GM12878 (cell line): ENCODE measurements at regions not wholly inside any gene's neighbourhood (a gene's known extent, or its start where the extent isn't known, plus 50 kb on each side); places are given as distances from the start of the nearest gene placed in this dataset.

Experiments
- ATAC-seq: fragments of 200-7000 bp; cut with Tn5 transposase; 3 replicates; pipeline ENCODE4 v1.9.1; 2020; ENCODE audit warnings: mild to moderate bottlenecking, moderate library complexity
- BruUV-seq: library from RNA; stranded (reverse); fragments of 400-500 nt; replicated peaks from 2 replicates; lab custom pipeline; 2021; lab: Mats Ljungman, UMichigan
- CTCF ChIA-PET: fragments of 300-600 bp; sonication (Branson Sonifier 250); formaldehyde crosslinking; extraction: SDS; loops from one replicate; lab custom pipeline; 2021; ENCODE audit warnings: inconsistent platforms; lab: Yijun Ruan, JAX
- POLR2A ChIA-PET: fragments of 350-600 bp; formaldehyde crosslinking; extraction: SDS; loops from one replicate; lab custom pipeline; 2021; ENCODE audit warnings: inconsistent platforms; lab: Charles Lee
- RAD21 ChIA-PET: fragments of 300-600 bp; sonication (Branson Sonifier 250); formaldehyde crosslinking; loops from one replicate; lab custom pipeline; 2023; ENCODE audit warnings: antibody characterized with exemption; ENCODE audit not compliant: unreplicated experiment; lab: Charles Lee
- SMC1A ChIA-PET: fragments of 300-600 bp; sonication (Branson Sonifier 250); formaldehyde crosslinking; loops from one replicate; lab custom pipeline; 2023; ENCODE audit not compliant: unreplicated experiment, uncharacterized antibody; lab: Charles Lee
- DNase-seq: peaks from one replicate; pipeline ENCODE4 v3.0.0-alpha.2; 2011; ENCODE audit warnings: low read depth, low spot score
- FAIRE-seq: peaks from 3 replicates; lab custom pipeline; 2011; peaks lifted over from hg19 to GRCh38; lab: Jason Lieb, UNC
- H2AFZ ChIP-seq: 2 replicates; pipeline ENCODE4 v1.6.0; 2011; ENCODE audit warnings: low read depth, low read length, control low read depth; ENCODE audit not compliant: control insufficient read depth
- H3K27ac ChIP-seq: 2 replicates; pipeline ENCODE4 v1.5.1; 2011; ENCODE audit warnings: control low read depth; ENCODE audit not compliant: control insufficient read depth, insufficient read depth
- H3K27me3 ChIP-seq, 2 experiments: replicated peaks in 1 of 2; 2 replicates each; pipeline versions ENCODE4 v1.6.0 to v1.6.1; 2011; ENCODE audit warnings: low read length in 1 of 2; ENCODE audit not compliant: control insufficient read depth in 2 of 2, insufficient read depth in 2 of 2
- H3K36me3 ChIP-seq, 2 experiments: 2 replicates each; pipeline ENCODE4 v1.5.1; 2011; ENCODE audit warnings: low read length in 1 of 2; ENCODE audit not compliant: control insufficient read depth in 2 of 2, insufficient read depth in 2 of 2
- H3K4me1 ChIP-seq: 2 replicates; pipeline ENCODE4 v1.6.1; 2011; ENCODE audit warnings: mild to moderate bottlenecking, low read length, moderate library complexity, mixed read lengths; ENCODE audit not compliant: control insufficient read depth, insufficient read depth
- H3K4me2 ChIP-seq: 2 replicates; pipeline ENCODE4 v1.6.0; 2011; ENCODE audit warnings: control low read depth; ENCODE audit not compliant: control insufficient read depth, insufficient read depth
- H3K4me3 ChIP-seq: fragments of 200-600 bp; sonication (generic); 2 replicates; pipeline ENCODE4 v1.5.1; 2016
- H3K79me2 ChIP-seq: 2 replicates; pipeline ENCODE4 v1.6.0; 2011; ENCODE audit warnings: low read length; ENCODE audit not compliant: control insufficient read depth, insufficient read depth
- H3K9ac ChIP-seq: 2 replicates; pipeline ENCODE4 v1.8.0; 2011; ENCODE audit warnings: low read length, control low read depth, mixed read lengths; ENCODE audit not compliant: control insufficient read depth, insufficient read depth
- H3K9me3 ChIP-seq: replicated peaks from 3 replicates; pipeline ENCODE4 v1.5.1; 2011; ENCODE audit warnings: mild to moderate bottlenecking, low read length; ENCODE audit not compliant: control insufficient read depth, insufficient read depth
- H4K20me1 ChIP-seq: 2 replicates; pipeline ENCODE4 v1.6.0; 2011; ENCODE audit not compliant: control insufficient read depth, insufficient read depth
- CHD1 ChIP-seq: IDR thresholded peaks from 2 replicates; pipeline ENCODE4 v1.6.1; 2012; ENCODE audit warnings: low read depth, low read length, improper control_type of control experiment
- EP300 ChIP-seq, 2 experiments: fragments of 150-350 bp in 1 of 2; IDR thresholded peaks; 2 replicates each; pipeline ENCODE4 v1.6.1; 2011 to 2012; ENCODE audit warnings: low read depth in 2 of 2, low read length in 2 of 2, borderline replicate concordance in 1 of 2, improper control_type of control experiment in 1 of 2, inconsistent platforms in 1 of 2; ENCODE audit not compliant: control insufficient read depth in 1 of 2
- IKZF2 ChIP-seq, 2 experiments: fragments of 450-650 bp; IDR thresholded peaks; 2 replicates each; pipeline ENCODE4 v1.6.1; 2017; ENCODE audit warnings: mild to moderate bottlenecking in 2 of 2, moderate library complexity in 2 of 2
- NFIC ChIP-seq: IDR thresholded peaks from 2 replicates; pipeline ENCODE4 v1.6.1; 2012; ENCODE audit warnings: low read depth, mild to moderate bottlenecking, inconsistent platforms, low read length, moderate library complexity
- NFXL1 ChIP-seq: fragments of 450-650 bp; IDR thresholded peaks from 2 replicates; pipeline ENCODE4 v1.6.1; 2017; ENCODE audit warnings: antibody characterized with exemption, mild to moderate bottlenecking, borderline replicate concordance
- NRF1 ChIP-seq: conservative IDR thresholded peaks from 2 replicates; pipeline ENCODE4 v1.6.1; 2011; ENCODE audit warnings: mild to moderate bottlenecking, low read depth, low read length, improper control_type of control experiment
- RAD21 ChIP-seq: IDR thresholded peaks from 2 replicates; pipeline ENCODE4 v1.6.1; 2011; ENCODE audit warnings: mild to moderate bottlenecking, low read depth, low read length, moderate library complexity; ENCODE audit not compliant: insufficient read depth
- TCF3 ChIP-seq: IDR thresholded peaks from 2 replicates; pipeline ENCODE4 v1.6.1; 2012; ENCODE audit warnings: low read depth, mild to moderate bottlenecking, low read length, borderline replicate concordance; ENCODE audit not compliant: insufficient read depth
- WRNIP1 ChIP-seq: IDR thresholded peaks from 2 replicates; pipeline ENCODE4 v1.6.1; 2011; ENCODE audit warnings: low read depth, low read length, improper control_type of control experiment, borderline replicate concordance
- YY1 ChIP-seq: IDR thresholded peaks from 2 replicates; pipeline ENCODE4 v1.6.1; 2011; ENCODE audit warnings: low read depth, mild to moderate bottlenecking, low read length
- WGBS: methylation state at CpG from one replicate; pipeline ENCODE4 v1.1.6; 2016; ENCODE audit warnings: low lambda C conversion rate; ENCODE audit not compliant: insufficient replicate concordance, insufficient coverage; ENCODE audit errors: missing lambda C conversion rate; 5-methylcytosine and 5-hydroxymethylcytosine counted together
- in situ Hi-C: fragments of 300-500 bp; cut with MboI; formaldehyde crosslinking; loops from 9 replicates; pipeline ENCODE4 v1.14.3; 2018; ENCODE audit warnings: mixed read lengths
- intact Hi-C: fragments of 100-400 bp; cut with micrococcal nuclease; formaldehyde crosslinking; loops from one replicate; pipeline ENCODE4 v1.14.2; 2022; ENCODE audit not compliant: unreplicated experiment
- TF ChIP-seq, protein P1 (sequence below): fragments of 450-650 bp; IDR thresholded peaks from 2 replicates; pipeline ENCODE4 v1.6.1; 2016; ENCODE audit warnings: mild to moderate bottlenecking, moderate library complexity, borderline replicate concordance
- TF ChIP-seq, protein P2 (sequence below): fragments of 150-350 bp; IDR thresholded peaks from 2 replicates; pipeline ENCODE4 v1.6.1; 2014; ENCODE audit warnings: mild to moderate bottlenecking, low read depth, low read length

DNA sequence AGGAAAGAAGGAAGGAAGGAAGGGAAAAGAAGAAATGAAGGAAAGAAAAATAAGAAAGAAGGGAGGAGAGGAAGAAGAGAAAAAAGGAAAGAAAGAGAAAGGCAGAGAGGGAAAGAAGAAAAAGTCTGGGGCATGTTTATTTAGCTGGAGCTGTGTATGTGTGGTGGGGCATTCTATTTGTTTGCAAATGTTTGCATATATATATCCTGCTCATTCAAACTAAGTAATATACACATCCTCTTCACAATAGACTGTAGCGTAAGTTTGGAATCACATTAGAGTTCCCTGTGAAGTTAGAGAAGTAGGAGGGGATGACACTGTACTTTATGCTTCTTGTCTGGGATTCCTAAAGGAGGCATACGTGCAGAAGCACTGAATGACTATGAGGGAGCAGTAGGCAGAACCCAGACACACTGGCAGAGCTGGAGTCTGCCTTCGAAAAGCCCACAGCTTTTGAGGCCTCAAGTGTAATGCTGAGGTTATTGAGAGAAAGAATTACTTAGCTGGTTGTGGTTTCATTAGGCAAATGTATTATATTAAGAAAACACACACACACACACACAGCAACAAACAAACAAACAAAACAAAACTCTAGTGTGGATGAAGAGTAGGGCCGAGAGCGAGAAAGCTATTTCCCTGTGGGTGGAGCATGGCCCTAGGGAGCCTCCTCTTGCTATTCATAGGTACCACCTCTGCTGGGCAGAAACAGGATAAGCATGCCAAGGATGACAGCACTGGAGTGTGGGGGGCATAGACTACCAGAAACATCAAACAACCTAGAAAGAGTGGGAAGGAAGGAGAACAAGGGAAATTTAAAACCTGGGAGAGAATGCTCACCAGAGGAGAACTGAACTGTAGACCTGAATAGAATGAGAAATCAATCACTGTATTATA, 905.1 kb upstream of the NXPH2 start:
- no peaks in the 10 kb centered on the region for H3K27me3 ChIP-seq
- CTCF ChIA-PET, result no interaction called here
- FAIRE-seq (no peak), ATAC-seq (no peak), DNase-seq (no peak)
- no TSS peak for BruUV-seq
- POLR2A ChIA-PET, result no interaction called here
- no peaks in the 10 kb centered on the region for H3K4me1 ChIP-seq
- no peaks in the 10 kb centered on the region for H3K79me2 ChIP-seq
- H3K27ac ChIP-seq, result no peak overlapping the region
- SMC1A ChIA-PET, result no interaction called here
- intact Hi-C loops (no loop called here), in situ Hi-C loops (no loop called here)
- H2AFZ ChIP-seq, result no peak overlapping the region
- RAD21 ChIA-PET, result no interaction called here
- H3K4me2 ChIP-seq, result no peak overlapping the region
- 18% methylated on average over 5 of the region's 5 CpGs for WGBS
- no peaks in the 10 kb centered on the region for H3K9me3 ChIP-seq
- TF ChIP-seq RAD21 (no peak), IKZF2 (IDR thresholded peaks at IDR 0.05) (no peak), YY1 (no peak), NFXL1 (no peak), WRNIP1 (no peak), TCF3 (no peak), NRF1 (no peak), CHD1 (no peak), EP300 (IDR thresholded peaks at IDR 0.05; ENCODE audit: borderline replicate concordance in 1 of 2, control insufficient read depth in 1 of 2, low read depth in 2 of 2, low read length in 2 of 2) (no peak), NFIC (no peak)
- TF ChIP-seq, protein P1, sequence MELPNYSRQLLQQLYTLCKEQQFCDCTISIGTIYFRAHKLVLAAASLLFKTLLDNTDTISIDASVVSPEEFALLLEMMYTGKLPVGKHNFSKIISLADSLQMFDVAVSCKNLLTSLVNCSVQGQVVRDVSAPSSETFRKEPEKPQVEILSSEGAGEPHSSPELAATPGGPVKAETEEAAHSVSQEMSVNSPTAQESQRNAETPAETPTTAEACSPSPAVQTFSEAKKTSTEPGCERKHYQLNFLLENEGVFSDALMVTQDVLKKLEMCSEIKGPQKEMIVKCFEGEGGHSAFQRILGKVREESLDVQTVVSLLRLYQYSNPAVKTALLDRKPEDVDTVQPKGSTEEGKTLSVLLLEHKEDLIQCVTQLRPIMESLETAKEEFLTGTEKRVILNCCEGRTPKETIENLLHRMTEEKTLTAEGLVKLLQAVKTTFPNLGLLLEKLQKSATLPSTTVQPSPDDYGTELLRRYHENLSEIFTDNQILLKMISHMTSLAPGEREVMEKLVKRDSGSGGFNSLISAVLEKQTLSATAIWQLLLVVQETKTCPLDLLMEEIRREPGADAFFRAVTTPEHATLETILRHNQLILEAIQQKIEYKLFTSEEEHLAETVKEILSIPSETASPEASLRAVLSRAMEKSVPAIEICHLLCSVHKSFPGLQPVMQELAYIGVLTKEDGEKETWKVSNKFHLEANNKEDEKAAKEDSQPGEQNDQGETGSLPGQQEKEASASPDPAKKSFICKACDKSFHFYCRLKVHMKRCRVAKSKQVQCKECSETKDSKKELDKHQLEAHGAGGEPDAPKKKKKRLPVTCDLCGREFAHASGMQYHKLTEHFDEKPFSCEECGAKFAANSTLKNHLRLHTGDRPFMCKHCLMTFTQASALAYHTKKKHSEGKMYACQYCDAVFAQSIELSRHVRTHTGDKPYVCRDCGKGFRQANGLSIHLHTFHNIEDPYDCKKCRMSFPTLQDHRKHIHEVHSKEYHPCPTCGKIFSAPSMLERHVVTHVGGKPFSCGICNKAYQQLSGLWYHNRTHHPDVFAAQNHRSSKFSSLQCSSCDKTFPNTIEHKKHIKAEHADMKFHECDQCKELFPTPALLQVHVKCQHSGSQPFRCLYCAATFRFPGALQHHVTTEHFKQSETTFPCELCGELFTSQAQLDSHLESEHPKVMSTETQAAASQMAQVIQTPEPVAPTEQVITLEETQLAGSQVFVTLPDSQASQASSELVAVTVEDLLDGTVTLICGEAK, result no peak
- TF ChIP-seq, protein P2, sequence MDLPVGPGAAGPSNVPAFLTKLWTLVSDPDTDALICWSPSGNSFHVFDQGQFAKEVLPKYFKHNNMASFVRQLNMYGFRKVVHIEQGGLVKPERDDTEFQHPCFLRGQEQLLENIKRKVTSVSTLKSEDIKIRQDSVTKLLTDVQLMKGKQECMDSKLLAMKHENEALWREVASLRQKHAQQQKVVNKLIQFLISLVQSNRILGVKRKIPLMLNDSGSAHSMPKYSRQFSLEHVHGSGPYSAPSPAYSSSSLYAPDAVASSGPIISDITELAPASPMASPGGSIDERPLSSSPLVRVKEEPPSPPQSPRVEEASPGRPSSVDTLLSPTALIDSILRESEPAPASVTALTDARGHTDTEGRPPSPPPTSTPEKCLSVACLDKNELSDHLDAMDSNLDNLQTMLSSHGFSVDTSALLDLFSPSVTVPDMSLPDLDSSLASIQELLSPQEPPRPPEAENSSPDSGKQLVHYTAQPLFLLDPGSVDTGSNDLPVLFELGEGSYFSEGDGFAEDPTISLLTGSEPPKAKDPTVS, result no peak
- no peak overlapping the region for H3K4me3 ChIP-seq
- H4K20me1 ChIP-seq, result no peaks in the 10 kb centered on the region
- no peak overlapping the region for H3K9ac ChIP-seq
- H3K36me3 ChIP-seq, result no peaks in the 10 kb centered on the region; a peak in 1 of 4 replicates
